K562 (cell line): ENCODE measurements at regions not wholly inside any gene's neighbourhood (a gene's known extent, or its start where the extent isn't known, plus 50 kb on each side); places are given as distances from the start of the nearest gene placed in this dataset.

Source experiments
- ATAC-seq: fragments of 200-7000 bp; cut with Tn5 transposase; 3 replicates; pipeline ENCODE4 v1.9.1; 2020; ENCODE audit warnings: moderate library complexity
- BruUV-seq: library from RNA; stranded (reverse); fragments of 400-500 nt; replicated peaks from 2 replicates; lab custom pipeline; 2021; lab: Mats Ljungman, UMichigan
- CTCF ChIA-PET: fragments of 300-600 bp; formaldehyde crosslinking; extraction: SDS; loops from one replicate; lab custom pipeline; 2021; ENCODE audit warnings: low intra/inter-chr PET ratio; lab: Yijun Ruan, JAX
- POLR2A ChIA-PET: fragments of 300-600, 350-650 bp; sonication (Branson Sonifier 250); formaldehyde crosslinking; extraction: SDS; loops from one replicate; lab custom pipeline; 2021; ENCODE audit warnings: antibody characterized with exemption, inconsistent platforms; lab: Yijun Ruan, JAX
- DNase-seq, 4 experiments: peaks; one replicate each; pipeline versions ENCODE4 v3.0.0 to v3.0.0-alpha.2; 2011 to 2018; ENCODE audit warnings: low spot score in 3 of 4, mixed read lengths in 3 of 4; ENCODE audit errors: extremely low read depth in 1 of 4
- FAIRE-seq: peaks from 2 replicates; lab custom pipeline; 2011; peaks lifted over from hg19 to GRCh38; lab: Jason Lieb, UNC
- H2AFZ ChIP-seq: 2 replicates; pipeline ENCODE4 v1.6.0; 2011; ENCODE audit warnings: low read depth, low read length, control low read depth, inconsistent platforms
- H3K27ac ChIP-seq: fragments of 200-600 bp; 3 replicates; pipeline ENCODE4 v1.8.0; 2011; ENCODE audit warnings: low read depth, mild to moderate bottlenecking, control low read depth, inconsistent platforms, low read length, moderate library complexity, mixed read lengths; ENCODE audit errors: extremely low read depth
- H3K27me3 ChIP-seq, 2 experiments: fragments of 300-600 bp in 1 of 2; 2 replicates in 1 of 2; 3 replicates in 1 of 2; pipeline versions ENCODE4 v1.6.0 to v1.8.0; 2011; ENCODE audit warnings: inconsistent platforms in 2 of 2, low read length in 2 of 2, mild to moderate bottlenecking in 1 of 2, mixed read lengths in 1 of 2, moderate library complexity in 1 of 2; ENCODE audit not compliant: control insufficient read depth in 2 of 2, insufficient read depth in 2 of 2
- H3K36me3 ChIP-seq: fragments of 300-600 bp; 3 replicates; pipeline ENCODE4 v1.8.0; 2011; ENCODE audit warnings: mild to moderate bottlenecking, low read length, inconsistent platforms; ENCODE audit not compliant: control insufficient read depth, insufficient read depth
- H3K4me1 ChIP-seq, 2 experiments: fragments of 200-600 bp in 1 of 2; replicated peaks in 1 of 2; 2 replicates in 1 of 2; 3 replicates in 1 of 2; pipeline versions ENCODE4 v1.5.1 to v1.8.0; 2011; ENCODE audit warnings: inconsistent platforms in 2 of 2, low read length in 2 of 2, mild to moderate bottlenecking in 1 of 2, mixed read lengths in 1 of 2, moderate library complexity in 1 of 2; ENCODE audit not compliant: control insufficient read depth in 2 of 2, insufficient read depth in 2 of 2
- H3K4me2 ChIP-seq: 2 replicates; pipeline ENCODE4 v1.6.1; 2011; ENCODE audit warnings: low read length, control low read depth, inconsistent platforms, mixed read lengths; ENCODE audit not compliant: insufficient read depth
- H3K4me3 ChIP-seq: fragments of 200-600 bp; sonication (generic), shearing (Covaris generic); 2 replicates; pipeline ENCODE4 v1.5.1; 2016; ENCODE audit warnings: control low read depth, inconsistent platforms
- H3K79me2 ChIP-seq: fragments of 200-600 bp; 3 replicates; pipeline ENCODE4 v1.8.0; 2011; ENCODE audit warnings: low read length, inconsistent platforms; ENCODE audit not compliant: control insufficient read depth, insufficient read depth
- H3K9ac ChIP-seq, 2 experiments: 2 replicates each; pipeline versions ENCODE4 v1.6.0 to v1.6.1; 2011; ENCODE audit warnings: low read depth in 2 of 2, low read length in 2 of 2, control low read depth in 1 of 2, inconsistent platforms in 1 of 2, mild to moderate bottlenecking in 1 of 2, mixed read lengths in 1 of 2; ENCODE audit not compliant: insufficient read depth in 1 of 2
- H3K9me1 ChIP-seq: one replicate; pipeline ENCODE4 v1.6.0; 2011; ENCODE audit warnings: inconsistent platforms, mild to moderate bottlenecking, low read length, moderate library complexity; ENCODE audit not compliant: control insufficient read depth, insufficient read depth
- H3K9me3 ChIP-seq: replicated peaks from 2 replicates; pipeline ENCODE4 v1.5.1; 2011; ENCODE audit warnings: low read depth, low read length, inconsistent platforms; ENCODE audit not compliant: control insufficient read depth, insufficient read depth
- H4K20me1 ChIP-seq: replicated peaks from 2 replicates; pipeline ENCODE4 v1.6.1; 2011; ENCODE audit warnings: low read length, inconsistent platforms, mixed read lengths; ENCODE audit not compliant: control insufficient read depth, insufficient read depth
- BHLHE40 ChIP-seq: IDR thresholded peaks from 2 replicates; pipeline ENCODE4 v1.6.1; 2011; ENCODE audit warnings: low read length, improper control_type of control experiment
- COPS2 ChIP-seq: fragments of 450-650 bp; conservative IDR thresholded peaks from 2 replicates; pipeline ENCODE4 v1.6.1; 2016; ENCODE audit warnings: mild to moderate bottlenecking, moderate library complexity
- DPF2 ChIP-seq: fragments of 450-650 bp; IDR thresholded peaks from 2 replicates; pipeline ENCODE4 v1.6.1; 2016
- FOXA3 ChIP-seq, 2 experiments: fragments of 450-650 bp in 1 of 2; sonication (generic) in 1 of 2; formaldehyde crosslinking; IDR thresholded peaks in 1 of 2; conservative IDR thresholded peaks in 1 of 2; 2 replicates each; pipeline versions ENCODE4 v1.4.0 to v1.8.0; 2020 to 2022; ENCODE audit warnings: mild to moderate bottlenecking in 2 of 2, missing genetic modification reagents in 1 of 2
- HDAC1 ChIP-seq, 2 experiments: fragments of 450-650 bp; IDR thresholded peaks; 2 replicates each; pipeline ENCODE4 v1.6.1; 2016 to 2017; ENCODE audit warnings: inconsistent platforms in 1 of 2, mild to moderate bottlenecking in 1 of 2, moderate library complexity in 1 of 2
- HNRNPL ChIP-seq: fragments of 200-400 bp; formaldehyde crosslinking; IDR thresholded peaks from 2 replicates; pipeline ENCODE4 v1.6.1; 2017; ENCODE audit warnings: low read depth, mild to moderate bottlenecking, low read length
- KDM4B ChIP-seq, 2 experiments: fragments of 450-650 bp in 1 of 2; sonication (generic) in 1 of 2; IDR thresholded peaks; 2 replicates each; pipeline ENCODE4 v1.6.1; 2016 to 2017; ENCODE audit warnings: borderline replicate concordance in 2 of 2, antibody characterized with exemption in 1 of 2, low read depth in 1 of 2, mild to moderate bottlenecking in 1 of 2
- PHF8 ChIP-seq: fragments of 200-600 bp; sonication (generic); IDR thresholded peaks from 2 replicates; pipeline ENCODE4 v1.6.1; 2012; ENCODE audit warnings: mixed run types, mild to moderate bottlenecking, inconsistent platforms, low read length, moderate library complexity, borderline replicate concordance
- PPARD ChIP-seq: fragments of 250-450 bp; sonication (Bioruptor Pico); IDR thresholded peaks from 2 replicates; pipeline ENCODE4 v1.8.0; 2022; ENCODE audit warnings: inconsistent platforms, mild to moderate bottlenecking, moderate library complexity
- ZNF76 ChIP-seq: fragments of 250-450 bp; sonication (Bioruptor Pico); IDR thresholded peaks from 2 replicates; pipeline ENCODE4 v1.4.0; 2020; ENCODE audit warnings: mild to moderate bottlenecking, moderate library complexity, borderline replicate concordance
- WGBS: fragments of 100-300 bp; shearing (Covaris generic); methylation state at CpG from one replicate; pipeline ENCODE4 v1.1.6; 2016; ENCODE audit warnings: low coverage, mixed read lengths; ENCODE audit not compliant: insufficient coverage; ENCODE audit errors: missing lambda C conversion rate; 5-methylcytosine and 5-hydroxymethylcytosine counted together
- in situ Hi-C: fragments of 300-500 bp; cut with MboI; formaldehyde crosslinking; loops from 4 replicates; pipeline ENCODE4 v1.15.0; 2018; ENCODE audit warnings: inconsistent platforms, mixed read lengths
- intact Hi-C: fragments of 100-400 bp; cut with micrococcal nuclease; formaldehyde crosslinking; loops from 2 replicates; pipeline ENCODE4 v1.14.2; 2022
- TF ChIP-seq, protein P1 (sequence below): fragments of 250-450 bp; sonication (Bioruptor Pico); IDR thresholded peaks from 2 replicates; pipeline ENCODE4 v1.4.0; 2020; ENCODE audit warnings: mild to moderate bottlenecking, moderate library complexity, borderline replicate concordance
- TF ChIP-seq, protein P2 (sequence below): fragments of 200-800 bp; sonication (Bioruptor generic); IDR thresholded peaks from 2 replicates; pipeline ENCODE4 v1.6.1; 2017; ENCODE audit warnings: missing genetic modification characterization, missing compliant biosample characterization
- TF ChIP-seq, protein P3 (sequence below): fragments of 450-650 bp; formaldehyde crosslinking; conservative IDR thresholded peaks from 2 replicates; pipeline ENCODE4 v1.4.0; 2022; ENCODE audit warnings: mild to moderate bottlenecking, missing genetic modification characterization
- TF ChIP-seq, protein P4 (sequence below): fragments of 250-450 bp; sonication (Bioruptor Pico); IDR thresholded peaks from 2 replicates; pipeline ENCODE4 v1.8.0; 2021; ENCODE audit warnings: moderate library complexity, mild to moderate bottlenecking, inconsistent platforms

DNA sequence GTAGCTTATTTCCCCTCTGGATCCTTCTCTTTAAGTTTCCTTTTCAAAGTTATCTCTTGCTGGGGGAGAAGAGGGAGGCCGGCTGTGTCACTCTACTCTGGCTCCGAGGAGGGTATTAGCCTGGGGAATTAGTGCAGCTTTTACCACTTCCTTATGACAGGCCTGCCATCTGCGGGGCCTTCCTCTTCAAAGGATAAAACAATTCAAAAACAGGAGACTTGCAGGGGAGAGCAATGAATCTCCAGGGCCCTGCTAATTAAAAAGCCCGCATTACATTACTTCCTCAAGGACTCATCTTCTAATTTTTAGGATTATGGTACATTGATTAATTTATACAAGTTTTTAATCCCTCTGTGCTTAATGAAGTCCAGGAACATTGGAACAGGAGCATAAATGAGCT is 190.9 kb upstream of the CDH5 start (continued):
- no peak for TF ChIP-seq PPARD (CRISPR knock-in tag)

DNA sequence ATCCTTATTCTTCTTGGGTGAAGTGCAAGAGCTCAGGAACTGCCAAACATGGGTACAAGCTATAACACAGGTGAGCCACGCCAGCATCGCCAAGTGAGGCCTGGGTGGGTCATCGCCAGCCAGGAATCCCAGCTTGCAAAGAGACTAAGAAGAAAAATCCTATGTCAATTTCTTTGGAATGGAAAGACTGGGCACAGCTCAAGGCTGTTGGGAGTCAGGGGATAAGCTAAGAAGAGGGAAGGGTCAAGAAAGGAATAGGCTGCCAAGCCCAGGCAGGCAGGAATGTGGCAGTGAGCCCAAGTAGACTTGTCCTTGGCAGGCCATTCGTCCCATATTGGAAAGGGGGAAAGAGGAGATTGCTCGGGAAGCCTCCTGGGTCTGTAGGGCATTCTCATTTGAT is 191.4 kb upstream of the CDH5 start:
- no peak overlapping the region for H3K9ac ChIP-seq
- BruUV-seq = no TSS peak
- no peak overlapping the region for H3K4me3 ChIP-seq
- H2AFZ ChIP-seq = no peak overlapping the region
- no peaks in the 10 kb centered on the region for H4K20me1 ChIP-seq
- FAIRE-seq (no peak), ATAC-seq (no peak), DNase-seq (no peak)
- WGBS = 3% methylated on average over 5 of the region's 5 CpGs
- POLR2A ChIA-PET = interaction anchor here (1.1 kb wide), 1 partner anchor 18 kb away, joined by 3 read pairs; no protein-coding TSS in a partner anchor
- H3K27me3 ChIP-seq = no peaks in the 10 kb centered on the region; a peak in 1 of 5 replicates
- CTCF ChIA-PET = no interaction called here
- H3K9me3 ChIP-seq = no peaks in the 10 kb centered on the region
- in situ Hi-C loops (no loop called here), intact Hi-C loops (no loop called here)
- no peak overlapping the region for H3K27ac ChIP-seq
- H3K79me2 ChIP-seq = no peaks in the 10 kb centered on the region
- no peaks in the 10 kb centered on the region for H3K36me3 ChIP-seq
- no peaks in the 10 kb centered on the region for H3K9me1 ChIP-seq
- H3K4me2 ChIP-seq = no peak overlapping the region
- H3K4me1 ChIP-seq = no peaks in the 10 kb centered on the region
- TF ChIP-seq, protein P1, sequence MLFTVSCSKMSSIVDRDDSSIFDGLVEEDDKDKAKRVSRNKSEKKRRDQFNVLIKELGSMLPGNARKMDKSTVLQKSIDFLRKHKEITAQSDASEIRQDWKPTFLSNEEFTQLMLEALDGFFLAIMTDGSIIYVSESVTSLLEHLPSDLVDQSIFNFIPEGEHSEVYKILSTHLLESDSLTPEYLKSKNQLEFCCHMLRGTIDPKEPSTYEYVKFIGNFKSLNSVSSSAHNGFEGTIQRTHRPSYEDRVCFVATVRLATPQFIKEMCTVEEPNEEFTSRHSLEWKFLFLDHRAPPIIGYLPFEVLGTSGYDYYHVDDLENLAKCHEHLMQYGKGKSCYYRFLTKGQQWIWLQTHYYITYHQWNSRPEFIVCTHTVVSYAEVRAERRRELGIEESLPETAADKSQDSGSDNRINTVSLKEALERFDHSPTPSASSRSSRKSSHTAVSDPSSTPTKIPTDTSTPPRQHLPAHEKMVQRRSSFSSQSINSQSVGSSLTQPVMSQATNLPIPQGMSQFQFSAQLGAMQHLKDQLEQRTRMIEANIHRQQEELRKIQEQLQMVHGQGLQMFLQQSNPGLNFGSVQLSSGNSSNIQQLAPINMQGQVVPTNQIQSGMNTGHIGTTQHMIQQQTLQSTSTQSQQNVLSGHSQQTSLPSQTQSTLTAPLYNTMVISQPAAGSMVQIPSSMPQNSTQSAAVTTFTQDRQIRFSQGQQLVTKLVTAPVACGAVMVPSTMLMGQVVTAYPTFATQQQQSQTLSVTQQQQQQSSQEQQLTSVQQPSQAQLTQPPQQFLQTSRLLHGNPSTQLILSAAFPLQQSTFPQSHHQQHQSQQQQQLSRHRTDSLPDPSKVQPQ (CRISPR knock-in tag) = no peak
- TF ChIP-seq HNRNPL = no peak
- no peak for TF ChIP-seq BHLHE40
- TF ChIP-seq, protein P2, sequence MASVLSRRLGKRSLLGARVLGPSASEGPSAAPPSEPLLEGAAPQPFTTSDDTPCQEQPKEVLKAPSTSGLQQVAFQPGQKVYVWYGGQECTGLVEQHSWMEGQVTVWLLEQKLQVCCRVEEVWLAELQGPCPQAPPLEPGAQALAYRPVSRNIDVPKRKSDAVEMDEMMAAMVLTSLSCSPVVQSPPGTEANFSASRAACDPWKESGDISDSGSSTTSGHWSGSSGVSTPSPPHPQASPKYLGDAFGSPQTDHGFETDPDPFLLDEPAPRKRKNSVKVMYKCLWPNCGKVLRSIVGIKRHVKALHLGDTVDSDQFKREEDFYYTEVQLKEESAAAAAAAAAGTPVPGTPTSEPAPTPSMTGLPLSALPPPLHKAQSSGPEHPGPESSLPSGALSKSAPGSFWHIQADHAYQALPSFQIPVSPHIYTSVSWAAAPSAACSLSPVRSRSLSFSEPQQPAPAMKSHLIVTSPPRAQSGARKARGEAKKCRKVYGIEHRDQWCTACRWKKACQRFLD (CRISPR knock-in tag) = no peak
- no peak for TF ChIP-seq ZNF76 (CRISPR knock-in tag)
- TF ChIP-seq FOXA3 (CRISPR knock-in tag; conservative IDR thresholded peaks at IDR 0.05 in 1 of 2, IDR thresholded peaks at IDR 0.05 in 1 of 2) = no peak
- TF ChIP-seq HDAC1 (IDR thresholded peaks at IDR 0.05) = no peak
- no peak for TF ChIP-seq COPS2
- TF ChIP-seq, protein P3, sequence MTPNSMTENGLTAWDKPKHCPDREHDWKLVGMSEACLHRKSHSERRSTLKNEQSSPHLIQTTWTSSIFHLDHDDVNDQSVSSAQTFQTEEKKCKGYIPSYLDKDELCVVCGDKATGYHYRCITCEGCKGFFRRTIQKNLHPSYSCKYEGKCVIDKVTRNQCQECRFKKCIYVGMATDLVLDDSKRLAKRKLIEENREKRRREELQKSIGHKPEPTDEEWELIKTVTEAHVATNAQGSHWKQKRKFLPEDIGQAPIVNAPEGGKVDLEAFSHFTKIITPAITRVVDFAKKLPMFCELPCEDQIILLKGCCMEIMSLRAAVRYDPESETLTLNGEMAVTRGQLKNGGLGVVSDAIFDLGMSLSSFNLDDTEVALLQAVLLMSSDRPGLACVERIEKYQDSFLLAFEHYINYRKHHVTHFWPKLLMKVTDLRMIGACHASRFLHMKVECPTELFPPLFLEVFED (CRISPR knock-in tag) = no peak
- no peak for TF ChIP-seq PHF8
- no peak for TF ChIP-seq DPF2
- TF ChIP-seq, protein P4, sequence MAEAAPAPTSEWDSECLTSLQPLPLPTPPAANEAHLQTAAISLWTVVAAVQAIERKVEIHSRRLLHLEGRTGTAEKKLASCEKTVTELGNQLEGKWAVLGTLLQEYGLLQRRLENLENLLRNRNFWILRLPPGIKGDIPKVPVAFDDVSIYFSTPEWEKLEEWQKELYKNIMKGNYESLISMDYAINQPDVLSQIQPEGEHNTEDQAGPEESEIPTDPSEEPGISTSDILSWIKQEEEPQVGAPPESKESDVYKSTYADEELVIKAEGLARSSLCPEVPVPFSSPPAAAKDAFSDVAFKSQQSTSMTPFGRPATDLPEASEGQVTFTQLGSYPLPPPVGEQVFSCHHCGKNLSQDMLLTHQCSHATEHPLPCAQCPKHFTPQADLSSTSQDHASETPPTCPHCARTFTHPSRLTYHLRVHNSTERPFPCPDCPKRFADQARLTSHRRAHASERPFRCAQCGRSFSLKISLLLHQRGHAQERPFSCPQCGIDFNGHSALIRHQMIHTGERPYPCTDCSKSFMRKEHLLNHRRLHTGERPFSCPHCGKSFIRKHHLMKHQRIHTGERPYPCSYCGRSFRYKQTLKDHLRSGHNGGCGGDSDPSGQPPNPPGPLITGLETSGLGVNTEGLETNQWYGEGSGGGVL (CRISPR knock-in tag) = no peak
- no peak for TF ChIP-seq KDM4B (IDR thresholded peaks at IDR 0.05; ENCODE audit: borderline replicate concordance in 2 of 2, low read depth in 1 of 2)
